Activated naive CD4-positive, alpha-beta T cell treated with anti-CD3 and anti-CD28 coated beads, Interleukin-2, amount 50 U/mL, for 72 hours (primary cell): ENCODE measurements at regions not wholly inside any gene's neighbourhood (a gene's known extent, or its start where the extent isn't known, plus 50 kb on each side); places are given as distances from the start of the nearest gene placed in this dataset.
"Not testable (repeated sequence)": the region's sequence is repeated elsewhere in the genome, so short reads cannot be mapped to it uniquely, and the experiment has no call there.

ENCODE experiments used
- ATAC-seq, 2 donors: fragments of 150-1000 bp; cut with Tn5 transposase; 2 replicates each; pipeline ENCODE4 v1.10.0; 2021; ENCODE audit warnings: mild to moderate bottlenecking in 2 of 2, moderate library complexity in 2 of 2
- DNase-seq, 2 donors: peaks; one replicate each; pipeline ENCODE4 v3.0.0; 2021 to 2022; ENCODE audit warnings: low spot score in 2 of 2
- H3K27ac Mint-ChIP-seq, 2 donors: one replicate each; pipeline ENCODE4 v1.8.0; 2022; ENCODE audit warnings: mild to moderate bottlenecking in 2 of 2, mixed read lengths in 2 of 2
- H3K36me3 Mint-ChIP-seq, 2 donors: one replicate each; pipeline ENCODE4 v1.8.0; 2022; ENCODE audit warnings: mixed read lengths in 2 of 2
- H3K9me3 Mint-ChIP-seq, 2 donors: one replicate each; pipeline ENCODE4 v1.8.0; 2022; ENCODE audit warnings: mixed read lengths in 2 of 2

- H3K9me3 Mint-ChIP-seq: peaks cover 36 to 40% of the 10 kb centered on the region in 2 donors
- no peak for ATAC-seq
Measured at GRCh38 chr5:29543501-29543900, 1650.0 kb upstream of the CDH6 start.

GRCh38 chr5:29524227-29524626 lies 1669.3 kb upstream of the CDH6 start:
- ATAC-seq (no peak), DNase-seq (no peak)
- H3K27ac Mint-ChIP-seq: no peak overlapping the region
- H3K9me3 Mint-ChIP-seq: peaks cover 3 to 11% of the 10 kb centered on the region in 2 donors
- no peaks in the 10 kb centered on the region for H3K36me3 Mint-ChIP-seq

More at GRCh38 chr5:29543501-29543900, 1650.0 kb upstream of the CDH6 start:
- Mint-ChIP-seq H3K36me3 (peaks cover 0 to 13% of the 10 kb centered on the region in 2 donors), H3K27ac (no peak overlapping the region)
- DNase-seq: no peak

GRCh38 chr5:29518176-29518575 lies 1675.3 kb upstream of the CDH6 start:
- peaks cover 3 to 13% of the 10 kb centered on the region in 2 donors for H3K9me3 Mint-ChIP-seq
- no peak for ATAC-seq
- no peak for DNase-seq
- H3K36me3 Mint-ChIP-seq: no peaks in the 10 kb centered on the region
- H3K27ac Mint-ChIP-seq: no peak overlapping the region

- no peaks in the 10 kb centered on the region for H3K36me3 Mint-ChIP-seq
- peaks cover 6 to 16% of the 10 kb centered on the region in 2 donors for H3K9me3 Mint-ChIP-seq
- ATAC-seq: no peak
- H3K27ac Mint-ChIP-seq: no peak overlapping the region
- DNase-seq: no peak
Measured at GRCh38 chr5:29516224-29516623, 1677.3 kb upstream of the CDH6 start.

- Mint-ChIP-seq H3K9me3 (peaks cover 25 to 29% of the 10 kb centered on the region in 2 donors), H3K36me3 (no peaks in the 10 kb centered on the region)
Measured at GRCh38 chr5:29508131-29508530, 1685.4 kb upstream of the CDH6 start.

GRCh38 chr5:29504411-29504810 lies 1689.1 kb upstream of the CDH6 start:
- Mint-ChIP-seq H3K27ac (no peak overlapping the region), H3K9me3 (peaks cover 15 to 21% of the 10 kb centered on the region in 2 donors), H3K36me3 (peaks cover 0 to 4% of the 10 kb centered on the region in 2 donors)
- ATAC-seq (no peak), DNase-seq (no peak)

More at GRCh38 chr5:29508131-29508530, 1685.4 kb upstream of the CDH6 start:
- ATAC-seq (no peak), DNase-seq (no peak)
- H3K27ac Mint-ChIP-seq: no peak overlapping the region

GRCh38 chr5:29498860-29499259 lies 1694.6 kb upstream of the CDH6 start:
- DNase-seq (no peak), ATAC-seq (no peak)
- Mint-ChIP-seq H3K36me3 (peaks cover 7 to 30% of the 10 kb centered on the region in 2 donors), H3K27ac (no peak overlapping the region), H3K9me3 (peaks cover 25 to 42% of the 10 kb centered on the region in 2 donors)

- Mint-ChIP-seq H3K9me3 (peaks cover 25 to 41% of the 10 kb centered on the region in 2 donors), H3K36me3 (peaks cover 7 to 30% of the 10 kb centered on the region in 2 donors), H3K27ac (no peak overlapping the region)
- ATAC-seq (no peak), DNase-seq (no peak)
Measured at GRCh38 chr5:29498412-29498811, 1695.1 kb upstream of the CDH6 start.

GRCh38 chr5:29485333-29485732 lies 1708.2 kb upstream of the CDH6 start:
- Mint-ChIP-seq H3K9me3 (peaks cover 21 to 31% of the 10 kb centered on the region in 2 donors), H3K36me3 (no peaks in the 10 kb centered on the region), H3K27ac (no peak overlapping the region)
- ATAC-seq (no peak), DNase-seq (no peak)

GRCh38 chr5:29469581-29469980 lies 1723.9 kb upstream of the CDH6 start:
- DNase-seq (no peak), ATAC-seq (no peak)
- H3K9me3 Mint-ChIP-seq: peaks cover 20 to 21% of the 10 kb centered on the region in 2 donors
- H3K27ac Mint-ChIP-seq: no peak overlapping the region
- H3K36me3 Mint-ChIP-seq: no peaks in the 10 kb centered on the region

- ATAC-seq (no peak), DNase-seq (no peak)
- Mint-ChIP-seq H3K27ac (no peak overlapping the region), H3K36me3 (no peaks in the 10 kb centered on the region), H3K9me3 (peaks cover 9% of the 10 kb centered on the region in 2 donors)
Measured at GRCh38 chr5:29462241-29462640, 1731.2 kb upstream of the CDH6 start.

GRCh38 chr5:29460971-29461559 lies 1732.4 kb upstream of the CDH6 start:
- Mint-ChIP-seq H3K27ac (no peak overlapping the region), H3K9me3 (no peaks in the 10 kb centered on the region), H3K36me3 (no peaks in the 10 kb centered on the region)
- ATAC-seq (no peak), DNase-seq (no peak)

- H3K27ac Mint-ChIP-seq, ATAC-seq, H3K36me3 Mint-ChIP-seq, DNase-seq: not testable (repeated sequence)
- peaks cover 10 to 11% of the 10 kb centered on the region in 2 donors for H3K9me3 Mint-ChIP-seq
Measured at GRCh38 chr5:29451004-29451403, 1742.5 kb upstream of the CDH6 start.

GRCh38 chr5:29414681-29415080 lies 1778.8 kb upstream of the CDH6 start:
- DNase-seq: no peak
- Mint-ChIP-seq H3K27ac (no peak overlapping the region), H3K9me3 (peaks cover 4 to 11% of the 10 kb centered on the region in 2 donors), H3K36me3 (no peaks in the 10 kb centered on the region)
- no peak for ATAC-seq

GRCh38 chr5:29412979-29413378 lies 1780.5 kb upstream of the CDH6 start:
- Mint-ChIP-seq H3K27ac (no peak overlapping the region), H3K36me3 (no peaks in the 10 kb centered on the region), H3K9me3 (peaks cover 11 to 16% of the 10 kb centered on the region in 2 donors)
- ATAC-seq (no peak), DNase-seq (no peak)

- ATAC-seq (no peak), DNase-seq (no peak)
- Mint-ChIP-seq H3K27ac (no peak overlapping the region), H3K9me3 (peaks cover 25% of the 10 kb centered on the region in 2 donors), H3K36me3 (peaks cover 5 to 19% of the 10 kb centered on the region in 2 donors)
Measured at GRCh38 chr5:29402270-29402669, 1791.2 kb upstream of the CDH6 start.

GRCh38 chr5:29389993-29390392 lies 1803.5 kb upstream of the CDH6 start:
- ATAC-seq (no peak), DNase-seq (no peak)
- peaks cover 13 to 18% of the 10 kb centered on the region in 2 donors for H3K9me3 Mint-ChIP-seq
- peaks cover 10 to 17% of the 10 kb centered on the region in 2 donors for H3K36me3 Mint-ChIP-seq
- no peak overlapping the region for H3K27ac Mint-ChIP-seq

GRCh38 chr5:29387384-29387783 lies 1806.1 kb upstream of the CDH6 start:
- ATAC-seq (no peak), DNase-seq (no peak)
- Mint-ChIP-seq H3K27ac (no peak overlapping the region), H3K36me3 (peaks cover 10 to 17% of the 10 kb centered on the region in 2 donors), H3K9me3 (peaks cover 21 to 35% of the 10 kb centered on the region in 2 donors)
